Middle frontal gyrus (tissue), 1 donor: ENCODE measurements at regions not wholly inside any gene's neighbourhood (a gene's known extent, or its start where the extent isn't known, plus 50 kb on each side); places are given as distances from the start of the nearest gene placed in this dataset.

Source experiments
- DNase-seq: peaks from one replicate; pipeline ENCODE4 v3.0.0-alpha.2; 2015; ENCODE audit warnings: low spot score; ENCODE audit errors: extremely low spot score

DNA sequence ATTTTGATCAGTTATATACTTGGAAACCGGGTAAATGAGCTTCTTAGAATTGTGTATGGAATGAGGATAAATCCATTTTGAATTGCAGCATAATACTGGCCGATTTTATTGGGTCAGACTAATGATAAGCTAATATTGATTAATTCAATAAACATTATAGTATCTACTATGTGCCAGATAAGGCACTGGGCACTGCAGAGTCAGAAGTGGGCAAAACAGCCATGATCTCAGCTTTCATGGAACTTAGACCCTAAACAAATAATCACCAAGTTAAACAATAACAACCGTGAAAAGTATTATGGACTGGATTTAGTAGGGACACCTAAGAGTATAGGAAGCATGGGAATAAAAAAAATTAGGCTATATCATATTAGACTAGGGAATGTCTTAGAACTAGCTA lies 297.0 kb upstream of the PKDCC start:
- DNase-seq = no peak

DNA sequence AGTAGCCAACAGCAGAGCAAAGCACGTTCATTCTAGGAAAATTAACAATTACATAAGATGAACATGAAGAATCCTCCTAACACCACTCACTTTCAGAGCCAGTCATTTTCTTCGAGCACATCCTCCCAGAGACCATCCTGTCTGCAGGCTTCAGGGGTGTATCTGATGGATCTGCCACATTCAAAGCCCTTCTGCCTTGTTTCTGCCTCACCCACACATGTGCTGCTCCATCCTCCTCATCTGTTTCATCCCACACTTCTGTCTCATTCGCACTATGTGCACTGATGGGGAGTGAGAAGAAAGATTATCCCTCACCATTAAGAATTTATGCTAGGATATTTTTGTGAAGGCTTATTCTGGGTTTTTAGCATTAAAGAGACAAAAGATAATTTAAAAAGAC lies 287.9 kb upstream of the PKDCC start:
- DNase-seq = no peak

GRCh38 chr2:41763141-41763540 lies 284.7 kb upstream of the PKDCC start:
- DNase-seq = no peak

- no peak for DNase-seq
Measured at GRCh38 chr2:41764131-41764530, 283.7 kb upstream of the PKDCC start.

DNA sequence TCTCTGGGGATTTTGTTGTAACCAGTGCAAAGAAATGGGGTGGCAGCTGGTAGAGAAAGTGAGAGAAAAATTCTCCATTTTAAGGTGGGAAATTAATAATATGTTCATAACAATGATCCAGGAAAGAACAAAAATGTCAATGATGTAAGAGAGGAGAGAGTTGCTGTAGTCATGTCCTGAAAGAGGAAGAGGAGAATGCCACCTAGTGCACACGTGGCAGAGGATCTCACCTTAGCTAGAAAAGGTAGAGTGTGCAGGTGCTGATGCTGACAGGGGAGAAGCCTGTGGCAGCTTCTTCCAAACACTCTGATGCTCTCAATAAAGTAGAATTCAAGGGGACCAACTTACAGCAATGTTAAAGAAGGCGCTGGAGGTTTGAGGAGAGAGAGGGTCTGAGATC lies 282.9 kb upstream of the PKDCC start:
- DNase-seq = no peak

DNA sequence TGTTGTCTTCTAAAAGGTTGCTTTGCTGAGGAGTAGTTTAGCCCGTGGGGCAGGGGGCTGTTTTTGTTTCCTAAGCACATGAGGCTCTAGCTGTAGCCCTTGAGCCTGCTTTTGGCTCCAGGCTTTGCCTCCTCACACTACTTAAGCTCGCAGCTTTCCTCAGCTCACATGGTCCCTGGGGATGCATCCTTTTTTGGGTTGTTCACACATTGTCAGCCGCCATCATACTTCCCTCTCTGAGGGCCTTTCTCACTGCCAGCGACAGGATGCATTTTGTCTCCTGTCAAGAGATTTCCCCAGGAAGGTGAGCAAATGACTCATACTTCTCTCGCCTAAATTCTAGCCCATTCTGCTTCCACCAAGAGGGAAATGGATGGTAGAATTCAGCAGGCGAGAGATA lies 279.5 kb upstream of the PKDCC start:
- no peak for DNase-seq

DNA sequence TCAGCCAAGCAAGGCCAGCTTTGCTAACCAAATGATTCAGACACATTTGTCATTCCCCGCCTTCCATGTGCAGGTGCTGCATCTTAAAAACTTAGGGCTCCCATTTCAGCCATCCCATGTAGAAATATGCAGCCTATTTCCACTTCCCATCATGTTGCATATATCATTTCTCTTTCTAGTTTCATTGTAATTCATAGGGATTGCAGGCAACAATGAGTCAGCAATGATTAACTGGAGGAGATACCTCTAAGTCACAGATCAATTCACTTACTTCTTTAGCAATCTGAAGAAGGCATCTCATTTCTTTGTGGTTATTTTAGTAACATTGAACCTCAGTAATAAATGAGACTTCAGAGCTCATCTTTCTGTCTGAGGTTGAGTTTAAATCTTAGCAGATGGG lies 276.1 kb upstream of the PKDCC start:
- DNase-seq = no peak

GRCh38 chr2:41772697-41773096 lies 275.1 kb upstream of the PKDCC start:
- no peak for DNase-seq

DNA sequence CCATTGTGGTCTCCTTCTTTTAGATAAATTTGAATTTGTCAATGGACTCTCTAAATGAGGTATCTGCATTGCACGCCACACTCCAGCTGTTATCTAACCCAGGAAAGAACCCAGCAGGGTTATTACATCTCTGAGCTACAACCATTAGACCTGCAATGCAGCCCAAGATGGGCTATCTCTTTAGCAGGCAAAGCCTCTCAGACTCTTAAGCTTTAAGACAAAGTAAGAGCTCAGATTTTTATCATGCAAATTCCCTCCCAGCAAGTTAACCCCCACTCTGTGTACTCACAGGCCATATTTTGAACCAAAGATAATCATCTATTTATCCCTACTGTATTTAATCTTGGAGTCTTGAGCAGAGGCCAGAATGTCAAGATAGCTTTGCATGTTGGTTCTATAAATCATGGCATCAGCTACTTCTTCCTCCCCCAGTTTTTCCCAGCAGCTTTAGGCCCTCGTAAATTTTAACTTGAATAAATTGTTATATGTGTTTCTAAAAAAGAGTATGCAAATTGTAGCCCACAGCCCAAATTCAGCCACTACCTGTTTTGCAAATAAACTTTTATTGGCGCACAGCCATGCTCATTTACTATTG lies 273.7 kb upstream of the PKDCC start:
- DNase-seq = no peak

DNA sequence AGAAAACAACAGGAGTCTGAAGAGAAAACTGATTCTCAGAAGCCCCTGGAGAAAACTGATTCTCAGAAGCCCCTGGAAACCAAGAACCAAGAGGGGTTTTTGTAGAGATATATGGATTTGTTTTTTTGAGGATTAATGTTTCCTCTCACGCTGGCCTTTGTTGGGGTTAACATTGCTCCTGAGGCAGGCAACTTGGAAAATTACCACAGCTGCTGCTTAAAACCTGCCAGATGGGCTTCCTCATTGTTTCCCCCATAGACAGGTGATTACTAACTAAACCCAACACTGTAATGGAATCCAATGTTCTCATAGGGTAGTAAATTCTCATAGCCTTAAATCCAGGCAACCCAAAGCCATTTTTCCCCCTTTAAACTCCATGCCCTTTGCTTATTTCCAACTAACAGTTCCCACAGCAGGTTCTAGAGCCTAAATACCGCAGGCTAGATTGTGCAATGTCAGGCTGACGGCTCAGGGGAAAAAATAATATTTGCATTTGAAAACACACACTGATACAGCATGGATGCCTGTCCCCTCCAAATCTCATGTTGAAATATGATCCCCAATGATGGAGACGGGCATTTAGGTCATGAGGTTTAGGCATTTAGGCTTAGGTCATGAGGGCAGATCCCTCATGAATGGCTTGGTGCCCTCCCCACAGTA lies 272.3 kb upstream of the PKDCC start:
- no peak for DNase-seq

GRCh38 chr2:41779888-41780287 lies 267.9 kb upstream of the PKDCC start:
- DNase-seq = no peak

- no peak for DNase-seq
Measured at GRCh38 chr2:41782306-41783158, 265.3 kb upstream of the PKDCC start.

DNA sequence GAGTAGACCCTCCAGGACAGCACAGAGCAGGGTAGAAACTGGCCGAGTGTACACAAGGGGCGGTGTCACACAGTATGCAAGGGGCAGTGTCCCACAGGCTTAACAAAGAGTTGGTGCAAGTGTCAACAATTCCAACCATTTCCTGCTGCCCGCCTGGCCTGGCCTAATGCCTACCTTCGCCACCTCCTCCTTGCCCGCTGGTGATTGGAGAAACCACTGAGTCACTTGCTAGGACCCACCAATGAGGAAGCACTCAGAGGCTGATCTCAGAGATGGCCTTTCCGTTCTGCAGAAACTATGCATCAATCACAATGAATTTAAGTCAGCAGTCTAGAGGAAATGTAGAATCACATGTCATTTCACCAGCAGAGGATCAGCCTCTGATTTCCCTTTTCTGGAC lies 263.3 kb upstream of the PKDCC start:
- DNase-seq = no peak

DNA sequence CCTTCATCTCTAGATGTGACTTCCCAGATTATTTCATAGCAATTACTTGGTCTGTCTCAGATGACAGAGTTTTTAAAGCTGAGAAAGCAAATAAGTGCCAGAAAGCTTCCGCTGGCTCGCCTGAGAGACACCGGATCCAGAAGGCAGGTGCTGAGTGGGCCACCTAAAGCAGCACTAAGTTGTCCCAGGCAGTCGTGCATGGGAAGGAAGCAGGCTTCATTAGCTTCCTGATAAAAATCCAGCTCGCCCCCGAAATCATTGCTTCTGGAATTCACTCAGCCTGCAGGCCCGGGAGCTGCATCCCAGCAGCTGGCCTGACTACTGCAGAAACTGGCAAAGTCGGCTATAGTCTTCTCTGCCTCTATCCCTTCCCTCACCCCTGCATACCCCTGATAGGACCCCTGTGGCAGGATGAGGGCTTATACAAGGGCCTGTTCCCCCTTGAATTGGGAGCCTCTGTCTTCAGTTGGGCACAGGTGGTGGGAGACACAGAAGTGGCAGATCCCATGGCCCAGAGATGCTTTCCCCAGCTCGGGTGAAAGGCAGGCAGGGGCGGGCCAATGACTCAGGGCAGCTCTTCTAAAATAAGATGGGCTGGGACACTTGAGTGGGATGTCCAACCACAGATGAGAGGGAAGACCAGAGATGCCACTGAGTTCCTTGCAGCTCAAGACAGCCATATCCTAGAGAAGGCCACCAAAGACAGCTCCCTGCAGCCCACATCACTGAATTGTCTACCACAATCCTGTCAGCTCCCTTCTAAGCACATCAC lies 262.4 kb upstream of the PKDCC start:
- DNase-seq = no peak

DNA sequence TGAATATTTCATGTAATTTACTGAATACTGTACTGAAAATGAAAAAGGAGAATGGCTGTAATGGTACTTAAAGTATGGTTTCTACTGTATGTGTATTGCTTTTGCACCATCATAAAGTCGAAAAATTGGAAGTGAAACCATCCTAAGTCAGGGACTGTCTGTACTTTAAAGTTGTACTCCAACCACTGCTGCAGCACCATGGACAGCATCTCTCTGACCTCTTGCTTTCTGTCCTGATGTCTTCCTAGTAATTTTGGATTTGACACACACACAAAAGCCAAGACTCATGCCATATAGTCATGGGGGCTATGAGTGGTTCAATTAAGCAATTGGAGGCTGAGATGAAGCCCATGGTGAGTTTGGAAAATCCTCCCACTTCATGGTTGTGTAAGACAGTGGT lies 256.3 kb upstream of the PKDCC start:
- no peak for DNase-seq

DNA sequence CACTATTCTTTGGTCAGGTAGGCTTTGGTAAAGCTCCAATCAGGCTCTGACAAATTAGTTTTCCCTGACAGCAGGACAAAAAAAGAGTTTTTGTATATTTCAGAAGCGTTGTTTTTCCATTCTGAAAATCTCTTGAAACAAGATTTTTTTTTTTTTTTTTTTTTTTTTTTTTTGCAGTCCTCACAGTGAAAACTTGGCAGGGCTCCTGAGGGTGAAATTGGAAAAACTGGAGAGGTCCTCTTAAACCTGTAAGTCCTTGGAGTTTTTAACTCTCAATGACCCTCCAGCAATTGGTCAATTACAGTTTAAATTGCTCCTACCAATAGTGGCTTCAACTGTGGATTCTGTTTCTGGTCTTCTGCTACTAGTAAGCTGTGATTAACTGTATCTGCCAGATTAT lies 244.5 kb upstream of the PKDCC start:
- DNase-seq = no peak

DNA sequence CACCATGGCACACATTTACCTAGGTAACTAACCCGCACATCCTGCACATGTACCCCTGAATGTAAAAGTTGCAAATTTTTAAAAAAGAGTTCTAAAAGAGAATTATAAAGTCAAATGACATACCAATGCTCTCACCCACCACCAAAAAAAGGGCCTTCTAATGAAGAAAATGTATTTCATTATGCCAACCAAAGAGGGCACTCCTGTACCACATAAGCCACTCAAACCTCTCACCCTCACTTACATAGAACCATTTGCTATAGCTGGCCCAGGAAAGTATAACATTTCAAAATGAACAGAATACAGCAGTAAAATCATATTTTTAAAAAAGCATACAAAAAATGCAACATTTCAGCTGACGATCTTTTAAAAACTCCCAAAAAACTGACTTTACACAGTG lies 241.5 kb upstream of the PKDCC start:
- DNase-seq = no peak

DNA sequence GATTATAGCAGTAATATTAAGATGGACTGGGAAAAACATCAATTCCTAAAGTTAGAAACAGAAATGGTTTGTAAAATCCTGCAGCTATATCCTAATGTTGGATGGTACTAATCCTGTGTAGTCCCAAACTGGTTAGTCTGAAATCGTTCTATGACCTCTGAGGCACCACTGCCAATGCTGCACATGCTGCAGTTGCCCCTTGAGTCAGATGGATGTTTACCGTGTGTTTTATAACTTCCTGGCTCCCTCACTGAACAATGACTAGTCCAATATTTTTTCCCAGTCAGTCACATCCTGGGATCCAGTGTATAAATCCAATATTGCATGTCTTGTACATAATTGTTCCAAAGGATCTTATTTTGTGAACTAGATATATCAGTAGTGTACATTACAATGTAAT lies 226.7 kb upstream of the PKDCC start:
- DNase-seq = no peak

DNA sequence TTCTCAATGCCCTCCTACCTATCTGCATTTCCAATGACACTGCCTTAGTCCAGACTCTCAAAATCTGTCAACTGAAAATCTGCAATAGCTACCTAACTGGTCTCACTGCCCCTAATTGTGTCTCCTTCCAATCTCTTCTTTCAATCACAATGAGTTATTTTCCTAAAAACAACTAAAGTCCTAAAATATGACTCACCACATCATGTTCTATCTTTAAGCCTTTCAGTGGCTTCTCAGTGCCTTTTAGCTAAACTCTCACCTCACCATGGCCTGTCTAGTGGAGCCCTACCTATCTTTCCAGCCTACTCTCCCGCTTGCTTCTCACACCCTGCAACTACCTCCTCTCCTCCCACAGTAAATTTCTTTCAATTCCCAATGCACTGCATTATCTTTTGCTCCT lies 220.9 kb upstream of the PKDCC start:
- no peak for DNase-seq

- DNase-seq = no peak
Measured at GRCh38 chr2:41827354-41827971, 220.4 kb upstream of the PKDCC start.

DNA sequence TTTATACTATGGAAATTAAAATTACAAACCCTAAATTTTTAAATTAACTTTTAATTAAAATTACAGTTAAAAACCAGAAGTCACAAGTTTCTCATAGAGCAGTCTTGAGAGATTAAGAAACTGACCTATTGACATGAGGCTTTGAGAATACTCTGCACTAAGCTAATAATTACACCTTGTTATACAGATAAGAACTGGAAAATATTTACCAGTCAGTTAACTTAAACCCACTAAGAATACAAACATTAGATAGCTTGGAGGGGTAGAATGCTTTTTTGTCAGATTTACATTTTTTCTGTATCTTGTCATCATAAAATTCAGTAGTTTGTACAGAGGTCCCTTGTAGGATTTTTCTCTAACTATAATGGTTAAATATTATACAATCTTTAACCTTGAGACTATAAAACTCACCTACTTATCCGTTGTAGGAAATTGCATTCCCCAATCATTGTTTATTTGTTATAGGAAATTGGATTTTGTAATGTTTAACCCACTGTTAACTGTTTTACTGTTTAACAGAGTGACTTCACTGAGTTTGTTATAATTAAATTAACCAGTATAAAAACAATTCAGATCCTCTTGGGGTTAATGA lies 219.7 kb upstream of the PKDCC start:
- DNase-seq = no peak
